HUES48 (cell line): ENCODE measurements at regions not wholly inside any gene's neighbourhood (a gene's known extent, or its start where the extent isn't known, plus 50 kb on each side); places are given as distances from the start of the nearest gene placed in this dataset.

Experiments used
- H3K27ac ChIP-seq: one replicate; pipeline ENCODE4 v1.7.0; 2013; ENCODE audit warnings: low read depth, low read length, inconsistent platforms
- H3K27me3 ChIP-seq: 2 replicates; pipeline ENCODE4 v1.6.1; 2013; ENCODE audit warnings: mild to moderate bottlenecking, low read length; ENCODE audit not compliant: control insufficient read depth, insufficient read depth
- H3K36me3 ChIP-seq: 2 replicates; pipeline ENCODE4 v1.6.1; 2013; ENCODE audit warnings: low read length; ENCODE audit not compliant: control insufficient read depth, insufficient read depth
- H3K4me1 ChIP-seq: 2 replicates; pipeline ENCODE4 v1.6.1; 2013; ENCODE audit warnings: mild to moderate bottlenecking, low read length; ENCODE audit not compliant: control insufficient read depth, insufficient read depth
- H3K4me3 ChIP-seq: 2 replicates; pipeline ENCODE4 v1.5.1; 2013; ENCODE audit warnings: mild to moderate bottlenecking, low read depth, low read length
- H3K9ac ChIP-seq: 2 replicates; pipeline ENCODE4 v1.6.1; 2013; ENCODE audit warnings: mild to moderate bottlenecking, low read depth, low read length, moderate library complexity
- H3K9me3 ChIP-seq: 2 replicates; pipeline ENCODE4 v1.6.1; 2013; ENCODE audit warnings: low read length; ENCODE audit not compliant: control insufficient read depth, insufficient read depth

DNA sequence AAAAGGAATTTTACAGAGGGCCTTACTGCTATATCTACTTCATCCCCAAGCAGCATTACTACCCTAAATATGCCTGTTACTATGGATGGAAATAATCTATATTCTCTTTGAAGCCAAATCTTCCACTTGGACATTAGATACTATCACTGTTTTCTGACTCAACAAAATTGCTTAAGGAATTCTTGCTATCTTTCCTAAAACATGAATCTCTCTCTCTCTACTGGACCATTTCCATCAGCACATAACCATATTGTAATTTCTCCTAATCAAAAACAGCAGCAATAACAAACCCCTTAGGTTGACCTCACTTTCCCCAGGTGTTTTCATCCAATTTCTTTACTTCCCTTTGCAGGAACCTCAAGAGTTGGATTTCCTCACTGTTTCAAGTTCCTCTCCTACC is 67.9 kb upstream of the BLID start:
- no peak overlapping the region for H3K9ac ChIP-seq
- H3K36me3 ChIP-seq = no peaks in the 10 kb centered on the region
- H3K9me3 ChIP-seq = no peaks in the 10 kb centered on the region
- H3K4me1 ChIP-seq = peaks cover 14% of the 10 kb centered on the region
- H3K27me3 ChIP-seq = no peaks in the 10 kb centered on the region
- H3K27ac ChIP-seq = no peak overlapping the region
- no peak overlapping the region for H3K4me3 ChIP-seq

DNA sequence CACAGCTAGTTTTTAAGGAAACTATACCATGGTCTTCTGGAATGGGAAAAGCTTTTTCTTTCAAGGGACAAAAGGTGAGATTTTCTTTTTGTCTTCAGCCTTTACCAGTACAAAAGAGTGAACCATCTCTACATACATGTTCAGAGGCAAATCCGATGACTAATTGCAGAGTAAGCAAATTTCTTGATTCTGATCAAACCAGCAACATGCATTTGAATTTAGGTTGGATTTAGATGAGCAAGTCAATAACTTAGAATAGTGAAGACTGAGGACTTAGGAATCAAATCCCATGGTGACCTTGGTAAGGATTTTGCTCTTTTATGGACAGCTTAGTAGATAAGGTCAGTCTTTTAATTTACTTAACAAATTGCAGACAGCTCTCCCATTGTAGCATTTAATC is 65.9 kb upstream of the BLID start:
- H3K27me3 ChIP-seq = no peaks in the 10 kb centered on the region
- H3K4me3 ChIP-seq = no peak overlapping the region
- peaks cover 14% of the 10 kb centered on the region for H3K4me1 ChIP-seq
- H3K36me3 ChIP-seq = no peaks in the 10 kb centered on the region
- no peaks in the 10 kb centered on the region for H3K9me3 ChIP-seq
- H3K9ac ChIP-seq = no peak overlapping the region
- no peak overlapping the region for H3K27ac ChIP-seq

DNA sequence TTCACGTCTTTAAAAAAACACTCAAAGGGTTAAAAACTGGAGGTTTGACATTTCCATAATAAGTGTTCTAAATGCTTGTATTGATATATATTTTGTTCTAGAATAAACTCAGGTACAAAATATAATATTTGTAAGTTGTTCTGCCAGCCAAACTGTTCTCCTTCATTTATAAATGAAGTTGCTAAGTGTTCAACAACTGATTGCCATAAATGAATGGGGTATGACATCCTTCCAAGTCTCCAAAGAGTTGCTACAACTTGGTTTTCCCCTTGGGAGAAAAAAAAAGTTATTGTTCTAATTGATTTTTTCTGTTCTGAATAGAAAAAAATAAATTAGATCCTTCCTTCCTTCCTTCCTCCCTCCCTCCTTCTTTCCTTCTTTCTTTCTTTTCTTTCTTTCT is 65.4 kb upstream of the BLID start:
- Histone ChIP-seq H3K4me3 (no peak overlapping the region), H3K27me3 (no peaks in the 10 kb centered on the region), H3K4me1 (peaks cover 14% of the 10 kb centered on the region), H3K9me3 (no peaks in the 10 kb centered on the region), H3K36me3 (no peaks in the 10 kb centered on the region), H3K27ac (no peak overlapping the region), H3K9ac (no peak overlapping the region)

DNA sequence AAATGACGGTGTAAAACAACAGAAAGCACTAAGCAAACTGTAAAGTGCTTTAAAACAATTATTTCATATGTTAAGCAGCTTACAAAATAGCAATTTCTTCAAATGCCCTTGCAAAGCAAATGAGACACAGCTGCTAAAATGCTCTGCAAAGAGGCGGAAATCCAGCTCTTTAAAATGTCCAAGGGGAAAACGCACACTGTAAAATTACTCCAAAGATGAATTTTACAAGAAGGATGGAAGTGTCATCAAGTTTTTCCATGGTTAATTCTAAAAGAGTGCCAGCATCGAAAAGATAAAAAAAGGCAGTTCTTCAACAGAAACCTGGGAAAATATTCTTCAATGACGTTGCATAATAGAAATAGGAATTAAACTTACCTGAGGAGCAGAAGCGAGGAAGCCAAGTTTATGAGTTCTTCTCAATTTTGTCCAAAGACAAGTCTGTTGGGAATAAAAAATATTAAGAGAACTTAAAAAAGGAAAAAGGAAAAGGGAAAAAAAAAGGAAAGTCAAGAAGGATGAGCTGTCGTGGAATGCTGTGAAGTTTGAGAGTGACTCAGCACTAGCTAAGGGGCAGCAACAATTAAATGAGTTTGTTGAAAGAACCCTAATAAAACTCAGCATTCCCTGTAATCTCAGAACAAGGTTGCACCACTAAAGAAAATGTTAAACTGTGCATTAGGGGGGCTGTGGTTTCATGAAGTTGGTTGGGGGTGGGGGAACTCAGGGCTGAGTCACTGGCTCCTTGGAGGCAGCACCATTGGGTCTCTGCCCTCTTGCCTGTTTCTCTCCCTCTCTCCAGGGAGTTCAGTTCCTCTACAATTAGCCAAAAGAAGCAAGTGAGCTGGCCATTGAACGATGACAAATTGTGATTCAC is 64.2 kb upstream of the BLID start:
- no peaks in the 10 kb centered on the region for H3K36me3 ChIP-seq
- no peak overlapping the region; the same call in 1 of the 2 replicates for H3K9ac ChIP-seq
- no peaks in the 10 kb centered on the region for H3K27me3 ChIP-seq
- no peaks in the 10 kb centered on the region for H3K9me3 ChIP-seq
- no peak overlapping the region for H3K4me3 ChIP-seq
- peaks cover 14% of the 10 kb centered on the region for H3K4me1 ChIP-seq
- H3K27ac ChIP-seq = no peak overlapping the region

DNA sequence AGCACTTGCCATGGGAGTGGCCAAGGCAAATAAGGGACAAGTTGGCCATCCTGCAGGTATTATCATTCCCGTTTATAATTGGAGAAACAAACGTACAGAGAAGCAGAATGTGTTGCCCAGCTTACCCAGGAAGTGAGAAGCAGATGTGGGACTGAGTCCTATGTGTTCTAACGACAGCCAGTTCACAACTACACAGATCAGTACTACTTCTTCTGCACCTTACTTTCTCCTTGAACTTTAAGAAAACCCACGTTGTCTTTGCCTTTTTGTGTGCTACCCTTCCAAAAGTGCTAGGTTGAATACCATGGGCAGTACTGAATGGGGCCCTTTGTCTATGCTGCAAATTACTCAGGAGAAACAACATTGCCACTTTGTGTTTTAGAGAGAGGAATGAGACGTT is 62.8 kb upstream of the BLID start:
- no peak overlapping the region for H3K27ac ChIP-seq
- peaks cover 14% of the 10 kb centered on the region for H3K4me1 ChIP-seq
- H3K27me3 ChIP-seq = no peaks in the 10 kb centered on the region
- H3K36me3 ChIP-seq = no peaks in the 10 kb centered on the region
- no peaks in the 10 kb centered on the region for H3K9me3 ChIP-seq
- H3K4me3 ChIP-seq = no peak overlapping the region
- no peak overlapping the region for H3K9ac ChIP-seq

DNA sequence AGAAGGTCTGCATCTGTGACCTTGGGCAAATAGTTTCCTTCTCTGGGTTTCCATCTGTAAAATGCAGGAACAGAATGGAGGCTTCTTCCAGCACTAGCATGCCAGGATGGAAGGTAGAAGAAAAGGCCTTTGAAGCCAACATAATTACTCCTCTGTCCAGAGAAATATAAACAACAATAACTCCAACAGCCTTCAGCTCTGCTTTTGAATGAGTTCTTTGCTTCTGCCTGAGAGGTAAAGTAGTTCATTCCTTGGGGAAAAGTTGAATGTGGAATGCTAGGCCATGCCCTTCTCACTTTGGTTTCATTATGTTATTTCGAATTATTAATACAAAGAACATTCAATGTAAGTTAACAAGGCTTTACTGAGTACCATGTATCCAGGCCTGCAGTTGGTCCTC is 61.2 kb upstream of the BLID start:
- Histone ChIP-seq H3K9me3 (no peaks in the 10 kb centered on the region), H3K27ac (no peak overlapping the region), H3K4me3 (no peak overlapping the region), H3K36me3 (no peaks in the 10 kb centered on the region), H3K4me1 (peaks cover 14% of the 10 kb centered on the region), H3K9ac (no peak overlapping the region), H3K27me3 (no peaks in the 10 kb centered on the region)

DNA sequence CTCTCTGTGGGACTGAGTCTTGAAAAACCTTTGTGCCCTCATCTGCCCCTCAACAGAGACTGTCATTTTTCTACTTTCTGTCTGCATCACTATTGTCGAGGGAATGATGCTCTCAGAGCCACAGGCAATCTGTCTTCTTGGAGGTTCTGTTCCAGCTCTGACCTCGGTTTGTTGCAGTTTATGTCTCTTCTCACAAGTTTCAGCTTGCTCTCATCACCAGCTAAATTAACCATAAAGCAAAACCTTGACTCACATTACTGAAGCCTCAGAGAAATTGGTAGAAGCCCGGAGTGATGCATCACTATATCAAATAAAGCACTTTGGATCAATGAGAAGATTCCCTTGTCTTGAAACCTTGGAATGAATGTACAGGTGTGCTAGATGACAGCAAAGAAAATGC is 60.6 kb upstream of the BLID start:
- H3K4me1 ChIP-seq = peaks cover 14% of the 10 kb centered on the region
- no peak overlapping the region for H3K9ac ChIP-seq
- H3K36me3 ChIP-seq = no peaks in the 10 kb centered on the region
- no peak overlapping the region for H3K4me3 ChIP-seq
- no peaks in the 10 kb centered on the region for H3K9me3 ChIP-seq
- H3K27ac ChIP-seq = no peak overlapping the region
- no peaks in the 10 kb centered on the region for H3K27me3 ChIP-seq

DNA sequence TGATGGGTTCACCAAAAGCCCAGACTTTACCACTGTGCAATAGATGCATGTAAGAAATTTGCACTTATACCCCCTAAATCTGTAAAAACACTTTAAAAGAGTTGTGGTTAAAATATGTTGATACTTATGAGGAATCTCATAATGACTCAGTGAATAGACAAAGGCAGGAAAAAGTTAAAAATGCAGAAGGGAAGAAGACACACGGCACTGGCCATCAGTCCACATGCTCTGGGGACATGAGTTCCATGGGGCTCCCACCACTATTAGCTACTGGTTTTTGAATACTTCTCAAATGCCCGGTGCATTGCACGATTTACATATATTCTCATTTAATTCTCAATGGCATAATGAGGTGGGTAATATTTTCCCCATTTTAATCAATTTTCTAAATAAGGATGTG is 59.3 kb upstream of the BLID start:
- Histone ChIP-seq H3K9me3 (no peaks in the 10 kb centered on the region), H3K4me3 (no peak overlapping the region), H3K4me1 (peaks cover 10% of the 10 kb centered on the region), H3K9ac (no peak overlapping the region), H3K27ac (no peak overlapping the region), H3K27me3 (no peaks in the 10 kb centered on the region), H3K36me3 (no peaks in the 10 kb centered on the region)

DNA sequence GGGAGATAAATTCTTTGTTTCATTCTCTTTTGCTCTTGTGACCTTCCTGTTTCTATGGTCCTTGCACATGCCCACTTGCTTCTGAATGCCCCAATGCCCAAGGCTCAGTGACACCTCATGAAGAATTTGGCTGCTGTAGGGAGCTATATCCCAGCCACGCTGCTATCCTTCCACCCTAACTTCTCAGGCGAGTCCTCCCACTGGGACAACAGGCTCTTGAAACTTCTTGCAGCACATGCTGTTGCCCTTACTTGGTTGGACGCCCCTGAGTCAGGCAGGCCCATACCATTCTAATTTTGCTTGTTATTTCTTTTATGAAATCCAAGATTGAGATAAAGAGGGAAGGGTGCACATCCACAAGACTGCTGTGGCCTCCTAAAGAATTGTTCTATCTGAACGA is 57.6 kb upstream of the BLID start:
- Histone ChIP-seq H3K9ac (no peak overlapping the region), H3K27me3 (no peaks in the 10 kb centered on the region), H3K4me3 (no peak overlapping the region), H3K9me3 (no peaks in the 10 kb centered on the region), H3K4me1 (no peaks in the 10 kb centered on the region), H3K27ac (no peak overlapping the region), H3K36me3 (no peaks in the 10 kb centered on the region)

DNA sequence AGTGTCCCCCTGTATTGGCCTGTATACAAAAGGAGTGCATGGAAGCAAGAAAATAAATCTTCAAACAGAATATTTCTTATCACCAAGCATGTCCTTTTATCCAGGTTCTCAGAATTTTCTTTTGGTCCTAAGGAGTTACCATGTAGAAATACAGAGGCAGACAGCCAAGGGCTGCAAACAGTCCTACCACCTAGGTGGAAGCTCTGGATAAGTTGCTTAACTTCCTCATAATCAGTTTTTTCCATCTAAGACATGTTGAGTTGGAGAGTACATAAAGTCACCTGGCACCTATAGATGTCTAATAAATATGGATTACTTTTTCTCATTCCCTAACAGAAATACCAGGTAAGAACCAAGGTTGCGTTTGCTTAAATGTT is 57.0 kb upstream of the BLID start:
- H3K4me1 ChIP-seq = peaks cover 2% of the 10 kb centered on the region; the same call in 1 of the 2 replicates
- H3K27ac ChIP-seq = no peak overlapping the region
- H3K27me3 ChIP-seq = no peaks in the 10 kb centered on the region
- no peaks in the 10 kb centered on the region for H3K36me3 ChIP-seq
- H3K9me3 ChIP-seq = no peaks in the 10 kb centered on the region
- no peak overlapping the region for H3K9ac ChIP-seq
- no peak overlapping the region for H3K4me3 ChIP-seq

DNA sequence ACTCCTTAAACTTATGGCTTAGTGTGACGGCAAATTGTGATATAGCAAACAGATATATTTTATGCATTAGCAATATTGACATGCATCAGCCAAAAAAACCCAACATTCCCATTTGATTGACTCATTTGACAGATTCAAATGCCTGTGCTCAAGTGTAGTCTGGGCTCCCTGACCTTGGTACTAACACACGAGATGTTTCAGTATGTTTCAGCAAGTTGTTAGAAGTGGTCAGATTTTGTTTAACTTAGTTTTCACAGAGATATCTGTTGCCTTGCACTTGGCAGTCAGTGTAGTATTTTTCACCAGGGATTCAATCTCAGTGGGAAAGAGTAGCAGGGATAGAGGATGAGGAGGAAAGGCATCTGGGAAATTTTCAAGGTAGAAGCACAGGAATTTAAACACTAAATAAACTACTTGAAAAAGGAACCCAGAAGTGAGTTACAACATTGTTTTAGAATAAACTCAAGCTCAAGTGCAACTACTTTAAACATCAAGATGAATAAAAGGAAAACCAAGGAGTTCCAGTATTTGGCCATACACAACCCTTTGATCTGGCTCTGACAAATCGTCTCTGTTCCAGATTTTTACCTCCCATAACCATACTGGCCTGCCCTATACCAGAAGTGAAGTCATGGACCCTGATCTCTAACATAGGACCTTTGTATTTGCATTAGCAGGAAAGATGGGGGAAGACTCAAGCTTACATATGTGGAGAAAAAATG is 56.5 kb upstream of the BLID start:
- H3K9me3 ChIP-seq = no peaks in the 10 kb centered on the region
- no peak overlapping the region for H3K4me3 ChIP-seq
- no peak overlapping the region for H3K27ac ChIP-seq
- H3K4me1 ChIP-seq = peaks cover 8% of the 10 kb centered on the region; the same call in 1 of the 2 replicates
- no peaks in the 10 kb centered on the region for H3K27me3 ChIP-seq
- H3K36me3 ChIP-seq = no peaks in the 10 kb centered on the region
- H3K9ac ChIP-seq = no peak overlapping the region
